NK-92 treated with Interleukin-12 subunit alpha and Interleukin-12 subunit beta, amount 100 ng/mL, for 24 hours (cell line): ENCODE measurements at regions not wholly inside any gene's neighbourhood (a gene's known extent, or its start where the extent isn't known, plus 50 kb on each side); places are given as distances from the start of the nearest gene placed in this dataset.

Experiments
- DNase-seq: peaks from one replicate; lab custom pipeline; 2025; lab: John Stamatoyannopoulos, UW

- no peak for DNase-seq
These were observed 57.3 kb upstream of the CBLN2 start for GRCh38 chr18:72601481-72601880.
